Dermis microvascular lymphatic vessel endothelial cell (primary cell): ENCODE measurements at regions not wholly inside any gene's neighbourhood (a gene's known extent, or its start where the extent isn't known, plus 50 kb on each side); places are given as distances from the start of the nearest gene placed in this dataset.
A peak's percentile ranks its signal among the peaks of the same experiment; 100 is the strongest.
"Not testable (repeated sequence)": the region's sequence is repeated elsewhere in the genome, so short reads cannot be mapped to it uniquely, and the experiment has no call there.

Experiments
- DNase-seq, 2 donors: peaks; one replicate each; pipeline versions ENCODE4 v3.0.0 to v3.0.0-alpha.2; 2010; ENCODE audit warnings: low read depth in 2 of 2

GRCh38 chr4:86478151-86478550 lies 116.0 kb upstream of the PTPN13 start:
- not testable (repeated sequence) for DNase-seq

DNA sequence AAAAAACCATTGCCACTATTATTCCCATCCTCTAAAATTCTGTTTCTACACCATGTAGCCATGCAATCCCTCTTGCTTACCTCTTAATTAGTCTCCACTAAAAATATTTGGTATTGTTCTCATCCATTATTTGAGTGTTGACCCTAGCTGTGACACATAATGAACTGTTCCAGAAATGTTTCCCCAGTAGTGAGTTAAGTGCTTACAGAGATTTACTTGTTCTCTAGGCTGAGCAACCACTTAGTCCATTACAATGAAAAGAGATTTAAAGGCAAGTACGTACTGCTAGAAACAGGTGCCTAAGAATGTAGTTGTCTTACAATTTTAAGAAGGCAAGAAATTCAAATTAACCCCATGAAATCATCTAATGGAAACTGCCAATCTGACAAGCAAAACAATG lies 112.7 kb upstream of the PTPN13 start:
- DNase-seq = no peak

GRCh38 chr4:86482306-86483172 lies 111.6 kb upstream of the PTPN13 start:
- DNase-seq = no peak

GRCh38 chr4:86483173-86483490 lies 111.0 kb upstream of the PTPN13 start:
- no peak for DNase-seq

DNA sequence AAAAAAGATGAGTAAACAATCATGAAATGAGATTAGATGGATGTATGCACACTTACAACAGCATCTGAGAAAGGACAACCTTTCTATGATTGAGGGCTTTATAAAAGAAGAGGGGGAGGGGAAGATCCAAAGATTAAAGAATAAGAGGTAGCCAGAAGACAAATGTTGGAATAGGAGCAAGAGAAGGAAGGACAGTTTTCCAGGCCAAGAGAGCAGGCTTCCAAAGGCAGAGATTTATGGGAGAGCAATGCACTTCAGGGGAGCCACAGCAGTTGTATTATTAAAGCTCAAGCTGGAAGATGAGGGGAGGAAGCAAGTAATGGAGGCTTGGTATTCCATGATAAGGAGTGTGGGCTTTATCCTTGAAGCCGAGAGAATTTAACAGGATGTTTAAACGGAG lies 110.3 kb upstream of the PTPN13 start:
- no peak for DNase-seq

DNA sequence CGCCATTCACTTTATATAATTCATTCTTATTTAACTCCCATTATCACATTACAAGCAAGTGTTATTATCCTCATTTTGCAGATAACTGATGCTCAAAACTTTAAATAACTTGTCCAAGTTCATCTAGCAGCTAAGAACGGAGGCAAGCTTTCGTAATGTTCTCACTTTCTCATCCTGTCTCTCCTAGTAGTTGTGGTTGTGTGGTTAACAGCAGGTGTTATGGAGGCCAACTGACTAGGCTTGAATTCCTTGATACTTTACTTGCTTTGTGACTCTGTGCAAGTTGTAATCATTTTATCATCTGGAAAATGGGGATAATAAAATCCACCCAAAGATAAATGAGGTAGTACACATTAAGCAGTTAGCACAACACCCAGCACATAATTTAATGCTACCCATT lies 109.9 kb upstream of the PTPN13 start:
- DNase-seq = no peak

- DNase-seq = no peak
Measured at GRCh38 chr4:86487738-86488348, 106.3 kb upstream of the PTPN13 start.

DNA sequence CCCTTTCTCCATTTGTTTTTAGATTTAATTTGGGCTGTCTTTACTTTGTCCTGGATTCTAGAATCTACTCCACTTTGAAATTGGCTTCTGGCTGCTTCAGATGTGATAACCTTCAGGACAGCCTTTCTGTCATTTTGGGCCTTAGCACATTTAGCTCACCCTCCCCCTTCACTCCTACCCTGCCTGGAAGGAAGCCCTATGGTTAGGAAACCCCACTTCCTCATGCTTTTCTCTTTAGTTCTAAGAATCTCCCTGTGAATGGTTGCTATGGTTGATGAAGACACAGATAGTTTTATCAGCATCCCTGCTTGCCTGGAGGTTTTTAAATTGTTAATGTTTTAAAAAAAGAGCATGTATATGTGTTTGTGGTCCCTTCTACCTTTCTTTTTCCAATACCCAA lies 100.7 kb upstream of the PTPN13 start:
- DNase-seq = no peak

- DNase-seq = peak; percentile 11 to 37
Measured at GRCh38 chr4:86496094-86497080, 97.7 kb upstream of the PTPN13 start.

DNA sequence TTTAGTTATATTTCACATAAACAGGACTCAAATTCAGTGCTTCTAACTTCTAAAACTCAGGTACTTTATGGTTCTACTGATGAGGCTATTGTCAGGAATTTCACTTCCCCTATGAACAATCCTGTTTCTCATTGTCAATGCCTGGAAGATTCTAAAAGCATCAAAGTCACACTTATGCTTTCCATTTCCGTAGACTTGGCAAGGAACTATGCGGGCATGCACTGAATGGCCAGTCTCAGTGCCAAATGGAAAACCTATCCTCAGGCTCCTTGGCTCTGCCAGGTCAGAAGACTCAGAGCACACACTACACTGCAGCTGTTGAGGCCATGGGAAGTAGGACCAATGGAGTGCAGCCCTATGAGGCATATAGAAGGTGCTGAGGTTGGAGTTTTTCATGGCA lies 97.0 kb upstream of the PTPN13 start:
- no peak for DNase-seq

- DNase-seq = peak; percentile 17 to 43
Measured at GRCh38 chr4:86497980-86498862, 95.9 kb upstream of the PTPN13 start.

DNA sequence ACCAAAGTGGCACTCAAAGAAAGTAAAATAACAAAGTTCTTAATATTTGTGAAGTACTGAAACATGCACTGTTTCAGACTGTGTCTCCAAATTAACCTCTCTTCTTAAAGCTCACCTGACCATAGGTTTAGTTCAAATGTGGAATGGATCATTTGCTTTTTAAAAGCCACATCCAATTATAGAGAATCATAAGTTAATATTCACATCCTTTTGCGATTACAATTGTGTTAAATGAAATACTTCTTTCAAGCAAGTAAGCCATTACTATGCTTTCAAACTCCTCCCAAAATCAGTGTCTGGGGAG lies 95.3 kb upstream of the PTPN13 start:
- no peak for DNase-seq

DNA sequence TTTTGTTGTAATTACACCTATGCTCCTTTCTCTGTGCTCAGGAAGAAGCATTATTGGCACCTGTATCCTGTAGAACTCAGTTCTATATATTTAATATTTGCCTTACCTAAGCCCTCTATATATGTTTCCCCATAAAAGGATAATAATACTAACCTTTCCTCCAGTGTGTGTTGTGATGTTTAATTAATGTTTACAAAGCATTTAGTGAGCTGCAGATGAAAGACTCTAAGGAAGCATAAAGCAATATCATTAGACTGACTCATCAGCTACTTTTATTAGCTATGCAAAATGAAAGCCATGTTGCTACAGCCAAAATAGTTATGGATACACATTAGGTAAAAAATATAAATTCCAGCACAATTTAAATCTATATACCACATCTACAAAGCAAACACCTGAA lies 93.6 kb upstream of the PTPN13 start:
- DNase-seq = no peak

DNA sequence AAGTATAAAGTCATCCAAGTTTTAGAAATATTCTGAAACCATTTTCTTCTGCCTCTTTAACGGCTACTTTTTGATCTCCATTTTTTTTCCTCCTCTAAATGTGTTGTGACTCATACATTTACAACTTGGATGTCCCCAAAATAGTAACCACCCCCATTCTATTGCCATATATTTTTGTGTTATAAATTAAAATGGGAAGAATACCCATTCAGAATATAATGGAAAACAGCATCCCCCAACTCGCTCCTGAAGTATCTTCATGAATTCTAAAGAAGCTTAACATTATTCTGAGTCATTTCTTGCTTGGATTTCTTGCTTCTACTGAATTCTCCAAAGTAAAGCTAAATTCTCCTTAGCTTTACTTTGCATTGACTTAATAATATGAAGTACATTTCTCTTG lies 92.0 kb upstream of the PTPN13 start:
- no peak for DNase-seq

GRCh38 chr4:86506591-86506990 lies 87.5 kb upstream of the PTPN13 start:
- no peak for DNase-seq

DNA sequence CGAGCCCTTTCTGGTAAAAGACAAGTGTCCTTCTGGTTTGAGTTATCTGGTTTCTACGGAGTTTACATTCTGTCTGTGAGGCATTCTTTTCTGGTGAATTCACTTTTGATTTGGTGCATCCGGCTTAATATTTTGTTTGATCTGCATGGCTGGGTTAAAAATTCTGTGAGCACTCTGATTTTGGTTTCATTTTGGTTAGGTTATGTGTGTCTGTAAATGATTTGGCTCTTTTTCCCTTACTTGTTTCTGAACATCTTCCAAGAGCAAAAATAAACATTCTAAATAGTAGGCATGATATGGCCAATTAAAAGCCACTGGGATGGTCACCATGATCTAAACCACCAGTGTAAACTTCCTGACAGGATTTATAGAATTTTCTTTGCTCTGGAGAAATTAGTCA lies 85.7 kb upstream of the PTPN13 start:
- no peak for DNase-seq

- DNase-seq = no peak
Measured at GRCh38 chr4:86511590-86511989, 82.5 kb upstream of the PTPN13 start.

GRCh38 chr4:86512631-86513030 lies 81.5 kb upstream of the PTPN13 start:
- DNase-seq = no peak

DNA sequence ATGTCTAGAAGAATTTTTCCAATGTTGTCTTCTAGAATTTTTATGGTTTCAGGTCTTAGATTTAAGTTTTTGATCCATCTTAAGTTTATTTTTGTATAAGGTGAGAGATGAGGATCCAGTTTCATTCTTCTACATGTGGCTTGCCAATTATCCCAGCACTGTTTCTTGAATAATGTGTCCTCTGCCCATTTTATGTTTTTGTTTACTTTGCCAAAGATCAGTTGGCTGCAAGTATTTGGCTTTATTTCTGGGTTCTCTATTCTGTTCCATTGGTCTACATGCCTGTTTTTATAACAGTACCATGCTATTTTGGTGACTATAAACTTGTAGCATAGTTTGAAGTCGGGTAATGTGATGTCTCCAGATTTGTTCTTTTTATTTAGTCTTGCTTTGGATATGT lies 78.2 kb upstream of the PTPN13 start:
- not testable (repeated sequence) for DNase-seq

DNA sequence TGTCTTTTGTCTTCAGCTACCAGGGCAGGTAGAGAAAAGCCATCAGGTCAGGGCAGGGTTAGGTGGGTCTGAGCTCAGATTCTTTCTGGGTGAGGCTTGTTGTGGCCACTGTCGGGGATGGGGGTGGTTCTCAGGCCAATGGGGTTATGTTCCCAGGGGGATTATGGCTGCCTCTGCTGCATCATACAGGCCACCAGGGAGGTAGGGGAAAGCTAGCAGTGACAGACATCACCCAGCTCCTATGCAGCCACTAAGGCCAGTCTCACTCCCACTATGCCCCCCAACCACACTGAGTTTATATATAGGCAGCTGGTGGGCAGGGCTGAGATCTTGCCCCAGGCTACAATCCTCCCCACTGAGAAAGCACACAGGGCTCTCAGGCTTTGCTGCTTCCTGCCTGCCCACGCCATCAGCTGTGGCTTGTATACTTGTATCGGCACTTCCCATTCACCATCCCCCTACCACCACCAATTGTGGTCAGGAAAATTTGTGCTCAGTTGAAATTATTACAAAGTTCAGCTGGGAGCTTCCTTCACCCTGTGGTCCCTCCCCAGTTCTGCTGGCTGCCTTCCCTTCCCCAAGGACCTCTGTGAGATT lies 72.6 kb upstream of the PTPN13 start:
- DNase-seq = no peak

GRCh38 chr4:86522349-86522748 lies 71.8 kb upstream of the PTPN13 start:
- DNase-seq = no peak
